ENCODE measurements at regions not wholly inside any gene's neighbourhood (a gene's known extent, or its start where the extent isn't known, plus 50 kb on each side); places are given as distances from the start of the nearest gene placed in this dataset.
A peak's percentile ranks its signal among the peaks of the same experiment; 100 is the strongest.

- H3K36me3 ChIP-seq (ENCODE audit: control insufficient read depth, insufficient read depth, low read length): no peaks in the 10 kb centered on the region
- H3K4me3 ChIP-seq (ENCODE audit: low read depth, low read length): no peak overlapping the region
- DNase-seq (ENCODE audit: low read depth) (no peak), FAIRE-seq (no peak)
- H3K27me3 ChIP-seq (ENCODE audit: control insufficient read depth, insufficient read depth, low read length): no peaks in the 10 kb centered on the region
- TF ChIP-seq CTCF (IDR thresholded peaks at IDR 0.05; ENCODE audit: insufficient read depth, low read length, severe bottlenecking): no peak
These were observed 735.3 kb downstream of the PCDH18 start for GRCh38 chr4:136796953-136797352.

- DNase-seq (ENCODE audit: low read depth) (no peak), FAIRE-seq (no peak)
- TF ChIP-seq CTCF (IDR thresholded peaks at IDR 0.05; ENCODE audit: insufficient read depth, low read length, severe bottlenecking): no peak
- no peaks in the 10 kb centered on the region for H3K36me3 ChIP-seq (ENCODE audit: control insufficient read depth, insufficient read depth, low read length)
- H3K4me3 ChIP-seq (ENCODE audit: low read depth, low read length): no peak overlapping the region
- H3K27me3 ChIP-seq (ENCODE audit: control insufficient read depth, insufficient read depth, low read length): no peaks in the 10 kb centered on the region
These were observed 738.4 kb downstream of the PCDH18 start for GRCh38 chr4:136793848-136794247.

GRCh38 chr4:136784326-136784725, 748.0 kb downstream of the PCDH18 start:
- Histone ChIP-seq H3K4me3 (ENCODE audit: low read depth, low read length) (no peak overlapping the region), H3K27me3 (ENCODE audit: control insufficient read depth, insufficient read depth, low read length) (no peaks in the 10 kb centered on the region), H3K36me3 (ENCODE audit: control insufficient read depth, insufficient read depth, low read length) (no peaks in the 10 kb centered on the region)
- no peak for TF ChIP-seq CTCF (IDR thresholded peaks at IDR 0.05; ENCODE audit: insufficient read depth, low read length, severe bottlenecking)
- FAIRE-seq (no peak), DNase-seq (ENCODE audit: low read depth) (no peak)

GRCh38 chr4:136769717-136770116, 762.6 kb downstream of the PCDH18 start:
- FAIRE-seq (no peak), DNase-seq (ENCODE audit: low read depth) (no peak)
- no peak overlapping the region for H3K4me3 ChIP-seq (ENCODE audit: low read depth, low read length)
- no peak for TF ChIP-seq CTCF (IDR thresholded peaks at IDR 0.05; ENCODE audit: insufficient read depth, low read length, severe bottlenecking)
- no peaks in the 10 kb centered on the region for H3K36me3 ChIP-seq (ENCODE audit: control insufficient read depth, insufficient read depth, low read length)
- H3K27me3 ChIP-seq (ENCODE audit: control insufficient read depth, insufficient read depth, low read length): no peaks in the 10 kb centered on the region

GRCh38 chr4:136768925-136769275, 763.4 kb downstream of the PCDH18 start:
- no peak for FAIRE-seq
- Histone ChIP-seq H3K27me3 (ENCODE audit: control insufficient read depth, insufficient read depth, low read length) (no peaks in the 10 kb centered on the region), H3K4me3 (ENCODE audit: low read depth, low read length) (no peak overlapping the region), H3K36me3 (ENCODE audit: control insufficient read depth, insufficient read depth, low read length) (no peaks in the 10 kb centered on the region)
- TF ChIP-seq CTCF (IDR thresholded peaks at IDR 0.05; ENCODE audit: insufficient read depth, low read length, severe bottlenecking): no peak
- peak; percentile 0 for DNase-seq (ENCODE audit: low read depth)

- H3K4me3 ChIP-seq (ENCODE audit: low read depth, low read length): no peak overlapping the region
- H3K36me3 ChIP-seq (ENCODE audit: control insufficient read depth, insufficient read depth, low read length): no peaks in the 10 kb centered on the region
- no peak for TF ChIP-seq CTCF (IDR thresholded peaks at IDR 0.05; ENCODE audit: insufficient read depth, low read length, severe bottlenecking)
- no peak for FAIRE-seq
- H3K27me3 ChIP-seq (ENCODE audit: control insufficient read depth, insufficient read depth, low read length): no peaks in the 10 kb centered on the region
- no peak for DNase-seq (ENCODE audit: low read depth)
These were observed 763.9 kb downstream of the PCDH18 start for GRCh38 chr4:136768213-136768924.
